Activated CD8-positive, alpha-beta T cell treated with anti-CD3 and anti-CD28 coated beads for 36 hours (primary cell): ENCODE measurements at regions not wholly inside any gene's neighbourhood (a gene's known extent, or its start where the extent isn't known, plus 50 kb on each side); places are given as distances from the start of the nearest gene placed in this dataset.
"Not testable (repeated sequence)": the region's sequence is repeated elsewhere in the genome, so short reads cannot be mapped to it uniquely, and the experiment has no call there.

Experiments
- ATAC-seq: fragments of 200-7000 bp; cut with Tn5 transposase; one replicate; pipeline ENCODE4 v1.10.0; 2021; ENCODE audit warnings: mild to moderate bottlenecking, moderate library complexity
- CTCF ChIA-PET: fragments of 350-600 bp; sonication (Branson Sonifier 250); formaldehyde crosslinking; loops from one replicate; lab custom pipeline; 2021; ENCODE audit warnings: antibody characterized with exemption; lab: Charles Lee
- POLR2A ChIA-PET: fragments of 350-600 bp; sonication (Branson Sonifier 250); formaldehyde crosslinking; loops from one replicate; lab custom pipeline; 2021; ENCODE audit warnings: antibody characterized with exemption; lab: Charles Lee
- DNase-seq: peaks from one replicate; pipeline ENCODE4 v3.0.0-alpha.2; 2020
- H3K27ac Mint-ChIP-seq: one replicate; pipeline ENCODE4 v1.8.0; 2021; ENCODE audit warnings: mild to moderate bottlenecking, mixed read lengths
- H3K27me3 Mint-ChIP-seq: one replicate; pipeline ENCODE4 v1.8.0; 2021; ENCODE audit warnings: mixed read lengths
- H3K36me3 Mint-ChIP-seq: one replicate; pipeline ENCODE4 v1.8.0; 2021; ENCODE audit warnings: low read depth, mixed read lengths
- H3K4me1 Mint-ChIP-seq: one replicate; pipeline ENCODE4 v1.8.0; 2021; ENCODE audit warnings: low read depth, mixed read lengths
- H3K4me3 Mint-ChIP-seq: one replicate; pipeline ENCODE4 v1.8.0; 2021; ENCODE audit warnings: mild to moderate bottlenecking, moderate library complexity, mixed read lengths
- H3K9me3 Mint-ChIP-seq: one replicate; pipeline ENCODE4 v1.8.0; 2021; ENCODE audit warnings: mixed read lengths
- intact Hi-C: fragments of 100-400 bp; cut with micrococcal nuclease; formaldehyde crosslinking; loops from one replicate; pipeline ENCODE4 v1.10.0; 2022
- TF ChIP-seq, protein P1 (sequence below): fragments of 200-600 bp; IDR thresholded peaks from one replicate; pipeline ENCODE4 v1.8.0; 2022; ENCODE audit warnings: antibody characterized with exemption, mild to moderate bottlenecking

- Mint-ChIP-seq H3K36me3 (peaks cover 22% of the 10 kb centered on the region), H3K4me3 (no peak overlapping the region), H3K4me1 (peaks cover 7% of the 10 kb centered on the region), H3K27ac (no peak overlapping the region), H3K27me3 (no peaks in the 10 kb centered on the region), H3K9me3 (no peaks in the 10 kb centered on the region)
- TF ChIP-seq, protein P1, sequence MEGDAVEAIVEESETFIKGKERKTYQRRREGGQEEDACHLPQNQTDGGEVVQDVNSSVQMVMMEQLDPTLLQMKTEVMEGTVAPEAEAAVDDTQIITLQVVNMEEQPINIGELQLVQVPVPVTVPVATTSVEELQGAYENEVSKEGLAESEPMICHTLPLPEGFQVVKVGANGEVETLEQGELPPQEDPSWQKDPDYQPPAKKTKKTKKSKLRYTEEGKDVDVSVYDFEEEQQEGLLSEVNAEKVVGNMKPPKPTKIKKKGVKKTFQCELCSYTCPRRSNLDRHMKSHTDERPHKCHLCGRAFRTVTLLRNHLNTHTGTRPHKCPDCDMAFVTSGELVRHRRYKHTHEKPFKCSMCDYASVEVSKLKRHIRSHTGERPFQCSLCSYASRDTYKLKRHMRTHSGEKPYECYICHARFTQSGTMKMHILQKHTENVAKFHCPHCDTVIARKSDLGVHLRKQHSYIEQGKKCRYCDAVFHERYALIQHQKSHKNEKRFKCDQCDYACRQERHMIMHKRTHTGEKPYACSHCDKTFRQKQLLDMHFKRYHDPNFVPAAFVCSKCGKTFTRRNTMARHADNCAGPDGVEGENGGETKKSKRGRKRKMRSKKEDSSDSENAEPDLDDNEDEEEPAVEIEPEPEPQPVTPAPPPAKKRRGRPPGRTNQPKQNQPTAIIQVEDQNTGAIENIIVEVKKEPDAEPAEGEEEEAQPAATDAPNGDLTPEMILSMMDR, result no peak
- DNase-seq, result no peak
- ChIA-PET CTCF (no interaction called here), POLR2A (no interaction called here)
- intact Hi-C loops, result no loop called here
- no peak for ATAC-seq
These were observed 143.4 kb downstream of the KDM5D start for GRCh38 chrY:19601113-19601512.

- Mint-ChIP-seq H3K27me3 (no peaks in the 10 kb centered on the region), H3K9me3 (no peaks in the 10 kb centered on the region), H3K4me3 (no peak overlapping the region), H3K27ac (no peak overlapping the region), H3K4me1 (peaks cover 7% of the 10 kb centered on the region), H3K36me3 (peaks cover 25% of the 10 kb centered on the region)
- ChIA-PET CTCF (no interaction called here), POLR2A (no interaction called here)
- TF ChIP-seq, protein P1, result no peak
- DNase-seq (no peak), ATAC-seq (no peak)
- intact Hi-C loops, result no loop called here
These were observed 143.8 kb downstream of the KDM5D start for GRCh38 chrY:19600711-19601110.

DNA sequence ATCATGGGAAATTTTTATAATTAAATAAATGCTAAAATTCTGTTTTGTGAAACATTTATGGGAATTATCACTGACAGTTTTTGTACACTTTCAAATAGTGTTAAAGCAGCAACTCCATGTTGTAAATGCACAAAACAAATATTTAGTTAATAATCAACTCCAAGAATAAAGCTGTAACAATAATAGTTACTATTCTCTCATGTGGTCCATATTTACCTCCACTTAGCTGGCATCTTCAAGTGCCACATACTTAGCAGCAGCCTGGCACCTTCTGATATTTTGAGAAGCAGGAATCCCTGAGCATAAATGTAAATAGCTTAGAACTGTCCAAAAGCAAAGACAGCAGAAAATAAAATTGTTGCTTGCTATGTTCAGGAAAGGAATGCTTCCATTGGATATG lies 154.3 kb downstream of the KDM5D start:
- DNase-seq (no peak), ATAC-seq (no peak)
- peaks cover 15% of the 10 kb centered on the region for H3K4me1 Mint-ChIP-seq
- no peaks in the 10 kb centered on the region for H3K27me3 Mint-ChIP-seq
- no peak overlapping the region for H3K4me3 Mint-ChIP-seq
- H3K27ac Mint-ChIP-seq, result no peak overlapping the region
- intact Hi-C loops, result no loop called here
- TF ChIP-seq, protein P1, result no peak
- no peaks in the 10 kb centered on the region for H3K9me3 Mint-ChIP-seq
- CTCF ChIA-PET, result no interaction called here
- POLR2A ChIA-PET, result no interaction called here
- H3K36me3 Mint-ChIP-seq, result peaks cover 19% of the 10 kb centered on the region

- ChIA-PET POLR2A (no interaction called here), CTCF (no interaction called here)
- intact Hi-C loops, result no loop called here
These were observed 154.9 kb downstream of the KDM5D start for GRCh38 chrY:19589664-19590063.

DNA sequence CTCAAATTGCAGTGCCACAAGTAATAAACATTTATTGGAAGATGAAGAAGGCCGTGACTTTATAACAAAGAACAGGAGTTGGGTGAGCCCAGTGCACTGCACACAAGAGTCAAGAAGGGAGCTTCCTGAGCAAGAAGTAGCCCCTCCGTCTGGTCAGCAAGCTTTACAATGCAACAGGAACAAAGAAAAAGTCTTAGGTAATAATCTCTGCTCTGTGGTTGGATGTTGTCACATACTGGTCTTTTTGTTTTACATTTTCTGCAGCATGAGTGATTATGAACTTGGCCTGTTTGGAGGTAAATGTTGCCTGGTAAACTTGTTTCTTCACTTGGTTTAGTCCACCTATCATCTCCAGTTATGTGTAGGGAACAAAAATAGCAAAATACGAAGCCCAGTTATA lies 157.2 kb downstream of the KDM5D start:
- CTCF ChIA-PET, result no interaction called here
- no peak overlapping the region for H3K27ac Mint-ChIP-seq
- no peak for ATAC-seq
- TF ChIP-seq, protein P1, result no peak
- intact Hi-C loops, result no loop called here
- H3K4me1 Mint-ChIP-seq, result peaks cover 28% of the 10 kb centered on the region
- POLR2A ChIA-PET, result no interaction called here
- H3K4me3 Mint-ChIP-seq, result no peak overlapping the region
- H3K9me3 Mint-ChIP-seq, result no peaks in the 10 kb centered on the region
- DNase-seq, result no peak
- H3K36me3 Mint-ChIP-seq, result peaks cover 21% of the 10 kb centered on the region
- H3K27me3 Mint-ChIP-seq, result no peaks in the 10 kb centered on the region

More at GRCh38 chrY:19589664-19590063, 154.9 kb downstream of the KDM5D start:
- Mint-ChIP-seq H3K9me3 (no peaks in the 10 kb centered on the region), H3K27me3 (no peaks in the 10 kb centered on the region), H3K4me1 (peaks cover 21% of the 10 kb centered on the region), H3K27ac (no peak overlapping the region), H3K36me3 (peaks cover 24% of the 10 kb centered on the region), H3K4me3 (no peak overlapping the region)
- ATAC-seq (no peak), DNase-seq (no peak)
- TF ChIP-seq, protein P1, result no peak

- H3K27me3 Mint-ChIP-seq, DNase-seq, POLR2A ChIA-PET, H3K4me3 Mint-ChIP-seq, intact Hi-C loops, H3K9me3 Mint-ChIP-seq, H3K27ac Mint-ChIP-seq, CTCF ChIA-PET, ATAC-seq: not testable (repeated sequence)
- H3K4me1 Mint-ChIP-seq, result peaks cover 51% of the 10 kb centered on the region
- H3K36me3 Mint-ChIP-seq, result peaks cover 32% of the 10 kb centered on the region
These were observed 163.5 kb downstream of the KDM5D start for GRCh38 chrY:19580990-19581389.
